ENCODE measurements at regions not wholly inside any gene's neighbourhood (a gene's known extent, or its start where the extent isn't known, plus 50 kb on each side); places are given as distances from the start of the nearest gene placed in this dataset.
A peak's percentile ranks its signal among the peaks of the same experiment; 100 is the strongest.
"Not testable (repeated sequence)": the region's sequence is repeated elsewhere in the genome, so short reads cannot be mapped to it uniquely, and the experiment has no call there.

GRCh38 chr2:226184940-226185615, 614.5 kb downstream of the IRS1 start:
- FAIRE-seq (peak; percentile 20), DNase-seq (ENCODE audit: insufficient read length, low spot score) (peak; percentile 11)

- FAIRE-seq = no peak
- no peak for DNase-seq (ENCODE audit: insufficient read length, low spot score)
Observed at GRCh38 chr2:226184540-226184939, 615.1 kb downstream of the IRS1 start.

- FAIRE-seq (no peak), DNase-seq (ENCODE audit: insufficient read length, low spot score) (no peak)
Observed at GRCh38 chr2:226183550-226183949, 616.1 kb downstream of the IRS1 start.

- FAIRE-seq (no peak), DNase-seq (ENCODE audit: insufficient read length, low spot score) (no peak)
Observed at GRCh38 chr2:226183033-226183432, 616.6 kb downstream of the IRS1 start.

- DNase-seq (ENCODE audit: insufficient read length, low spot score) = no peak
- no peak for FAIRE-seq
Observed at GRCh38 chr2:226181909-226182308, 617.7 kb downstream of the IRS1 start.

GRCh38 chr2:226180281-226180884, 619.2 kb downstream of the IRS1 start:
- DNase-seq (ENCODE audit: insufficient read length, low spot score) (no peak), FAIRE-seq (no peak)

GRCh38 chr2:226179010-226179409, 620.6 kb downstream of the IRS1 start:
- FAIRE-seq (no peak), DNase-seq (ENCODE audit: insufficient read length, low spot score) (no peak)

- DNase-seq (ENCODE audit: insufficient read length, low spot score) (no peak), FAIRE-seq (no peak)
Observed at GRCh38 chr2:226176283-226176984, 623.2 kb downstream of the IRS1 start.

- DNase-seq (ENCODE audit: insufficient read length, low spot score) = no peak
- FAIRE-seq = no peak
Observed at GRCh38 chr2:226174390-226174789, 625.2 kb downstream of the IRS1 start.

GRCh38 chr2:226172939-226173338, 626.7 kb downstream of the IRS1 start:
- FAIRE-seq = no peak
- DNase-seq (ENCODE audit: insufficient read length, low spot score) = no peak

GRCh38 chr2:226172309-226172708, 627.3 kb downstream of the IRS1 start:
- FAIRE-seq = no peak
- DNase-seq (ENCODE audit: insufficient read length, low spot score) = no peak

GRCh38 chr2:226169751-226170581, 629.7 kb downstream of the IRS1 start:
- FAIRE-seq = no peak

GRCh38 chr2:226168496-226169160, 631.0 kb downstream of the IRS1 start:
- FAIRE-seq (peak; percentile 20), DNase-seq (ENCODE audit: insufficient read length, low spot score) (no peak)

More at GRCh38 chr2:226169751-226170581, 629.7 kb downstream of the IRS1 start:
- no peak for DNase-seq (ENCODE audit: insufficient read length, low spot score)

GRCh38 chr2:226164512-226164911, 635.1 kb downstream of the IRS1 start:
- FAIRE-seq (no peak), DNase-seq (ENCODE audit: insufficient read length, low spot score) (no peak)

GRCh38 chr2:226160617-226161016, 639.0 kb downstream of the IRS1 start:
- not testable (repeated sequence) for DNase-seq (ENCODE audit: insufficient read length, low spot score); FAIRE-seq

GRCh38 chr2:226159875-226160479, 639.6 kb downstream of the IRS1 start:
- FAIRE-seq (no peak), DNase-seq (ENCODE audit: insufficient read length, low spot score) (no peak)

- DNase-seq (ENCODE audit: insufficient read length, low spot score) (no peak), FAIRE-seq (no peak)
Observed at GRCh38 chr2:226158940-226159339, 640.7 kb downstream of the IRS1 start.

- DNase-seq (ENCODE audit: insufficient read length, low spot score) = no peak
- FAIRE-seq = no peak
Observed at GRCh38 chr2:226158229-226158628, 641.4 kb downstream of the IRS1 start.

- DNase-seq (ENCODE audit: insufficient read length, low spot score) (no peak), FAIRE-seq (no peak)
Observed at GRCh38 chr2:226155093-226155875, 644.3 kb downstream of the IRS1 start.

Data from HTR-8/SVneo (cell line).